ENCODE measurements at regions not wholly inside any gene's neighbourhood (a gene's known extent, or its start where the extent isn't known, plus 50 kb on each side); places are given as distances from the start of the nearest gene placed in this dataset.

- Histone ChIP-seq H2AK9ac (replicated peaks; ENCODE audit: low read depth, low read length, poor library complexity) (no peak overlapping the region), H3K14ac (replicated peaks; ENCODE audit: low read depth, low read length) (no peak overlapping the region), H3K27ac (ENCODE audit: insufficient read depth, low read length) (no peak overlapping the region), H3K9ac (ENCODE audit: low read depth, low read length) (no peak overlapping the region), H4K20me1 (ENCODE audit: insufficient read depth, low read length) (no peaks in the 10 kb centered on the region), H2AK5ac (ENCODE audit: low read depth, low read length) (no peak overlapping the region), H4K91ac (ENCODE audit: insufficient read depth, low read depth, low read length) (no peak overlapping the region), H3K18ac (ENCODE audit: low read depth, low read length) (no peak overlapping the region), H4K8ac (ENCODE audit: low read depth in 2 of 2, low read length in 2 of 2) (no peak overlapping the region), H3K4me1 (ENCODE audit: control insufficient read depth, insufficient read depth, low read length) (no peaks in the 10 kb centered on the region), H3K4ac (ENCODE audit: low read depth, low read length) (no peak overlapping the region), H2AFZ (replicated peaks; ENCODE audit: low read length, poor library complexity) (no peak overlapping the region), H3K9me1 (ENCODE audit: insufficient read depth, low read length) (no peaks in the 10 kb centered on the region), H3K23ac (ENCODE audit: low read depth, low read length) (no peak overlapping the region), H3K9me3 (ENCODE audit: control insufficient read depth, insufficient read depth, low read length) (no peaks in the 10 kb centered on the region), H3K4me3 (ENCODE audit: insufficient read depth, low read depth, low read length) (no peak overlapping the region), H3K27me3 (ENCODE audit: control insufficient read depth, insufficient read depth, low read length) (no peaks in the 10 kb centered on the region), H3K79me1 (ENCODE audit: low read depth in 1 of 2, low read length in 2 of 2) (no peaks in the 10 kb centered on the region), H3K36me3 (ENCODE audit: control insufficient read depth, insufficient read depth, low read length) (no peaks in the 10 kb centered on the region), H2BK5ac (ENCODE audit: low read depth, low read length, poor library complexity, severe bottlenecking) (no peak overlapping the region), H3K56ac (ENCODE audit: extremely low read depth, insufficient read depth, low read length) (no peak overlapping the region), H2BK120ac (ENCODE audit: low read depth, low read length) (no peak overlapping the region), H3K4me2 (ENCODE audit: low read depth, low read length) (no peak overlapping the region), H2BK20ac (ENCODE audit: low read depth, low read length) (no peak overlapping the region), H4K5ac (ENCODE audit: low read depth, low read length) (no peak overlapping the region), H2BK15ac (ENCODE audit: low read depth, low read length) (no peak overlapping the region)
- DNase-seq (no peak), ATAC-seq (ENCODE audit: low read depth) (no peak)
- TF ChIP-seq RAD21 (IDR thresholded peaks at IDR 0.05; ENCODE audit: low read length) (no peak), SMC3 (IDR thresholded peaks at IDR 0.05; ENCODE audit: low read depth, low read length) (no peak)
- BruUV-seq (replicated peaks), result no TSS peak
- ChIA-PET POLR2A (ENCODE audit: unreplicated experiment) (no interaction called here), CTCF (no interaction called here)
- intact Hi-C loops (cut with micrococcal nuclease), result no loop called here
- dilution Hi-C loops (cut with HindIII; ENCODE audit: low sequenced_read_pairs, unreplicated experiment), result no loop called here
- in situ Hi-C loops (cut with MboI; ENCODE audit: low sequenced_read_pairs), result no loop called here
Measured at GRCh38 chr13:62696490-62696889, 1280.8 kb upstream of the PCDH20 start.
